GF-D8 (cell line): ENCODE measurements at regions not wholly inside any gene's neighbourhood (a gene's known extent, or its start where the extent isn't known, plus 50 kb on each side); places are given as distances from the start of the nearest gene placed in this dataset.
"Not testable (repeated sequence)": the region's sequence is repeated elsewhere in the genome, so short reads cannot be mapped to it uniquely, and the experiment has no call there.

Experiments
- DNase-seq: peaks from one replicate; lab custom pipeline; 2025; lab: John Stamatoyannopoulos, UW

DNA sequence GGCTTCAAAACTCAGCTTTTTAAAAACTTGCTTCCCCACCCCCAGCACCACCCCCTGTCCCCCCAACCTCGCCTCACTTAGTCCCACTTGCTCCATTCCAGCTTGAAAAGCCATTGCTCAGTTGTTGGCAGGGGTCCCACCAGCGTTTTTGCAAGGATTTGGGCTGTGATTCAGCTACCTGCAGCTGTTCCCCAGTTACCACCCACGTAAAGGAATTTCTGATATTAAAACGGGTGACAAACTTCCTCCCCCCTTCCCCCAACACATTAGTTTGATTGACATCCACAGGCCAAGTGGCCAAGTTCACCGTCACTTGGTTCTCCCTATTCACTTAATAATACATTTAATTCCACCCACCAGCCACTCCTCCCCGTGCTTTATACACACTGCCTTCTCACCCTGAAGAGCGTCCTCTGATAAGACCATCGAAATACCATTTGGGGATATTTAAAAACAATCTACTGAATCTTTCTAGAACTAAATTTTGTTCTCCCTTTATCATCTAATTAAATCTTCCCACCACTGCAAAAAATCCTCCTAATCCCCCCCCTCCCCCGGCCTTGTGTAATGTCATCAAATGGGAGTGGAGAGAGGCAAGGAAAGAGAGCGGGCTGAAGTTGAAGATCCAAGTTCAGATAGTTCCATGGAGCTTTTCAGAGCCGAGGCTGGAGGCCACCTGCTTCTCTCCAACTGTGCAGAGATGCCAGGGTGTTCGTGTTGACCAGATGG lies 55.1 kb downstream of the SOX9 start:
- DNase-seq: no peak

GRCh38 chr17:72176516-72176851 lies 55.7 kb downstream of the SOX9 start:
- no peak for DNase-seq

DNA sequence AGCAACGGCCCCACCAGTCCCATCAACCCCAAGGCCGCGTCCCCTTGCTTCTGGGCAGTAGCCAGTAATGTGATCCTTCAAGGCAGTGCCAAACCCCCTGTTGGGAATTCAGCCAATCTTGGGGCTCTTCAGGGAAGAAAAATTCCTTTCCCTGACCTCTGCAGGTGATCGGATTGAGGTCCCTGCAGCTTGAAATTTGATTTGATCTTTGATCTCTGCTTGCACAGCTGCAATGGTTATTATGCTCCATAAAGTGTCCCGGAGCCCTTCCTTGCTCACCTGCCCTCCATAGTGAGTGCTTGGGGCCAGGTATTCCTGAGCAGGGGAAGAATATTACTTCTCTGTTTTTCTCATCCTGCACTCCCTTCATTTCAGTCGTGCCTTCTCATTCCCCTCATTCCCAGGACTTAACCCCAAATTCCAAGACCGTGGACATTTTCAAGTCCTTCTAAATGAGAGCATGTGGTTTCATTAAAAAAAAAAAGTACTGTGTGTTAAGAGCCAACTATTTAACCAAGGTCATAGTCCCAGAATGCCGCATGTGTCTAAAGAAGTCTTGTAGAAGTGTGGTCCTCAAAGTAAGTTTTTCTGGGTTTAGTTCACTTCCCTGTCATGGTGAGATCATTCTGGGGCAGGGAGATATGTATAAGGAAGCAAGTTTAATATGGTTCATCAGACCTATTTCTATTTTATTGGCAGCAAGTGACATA lies 56.3 kb downstream of the SOX9 start:
- DNase-seq: no peak

GRCh38 chr17:72177738-72178137 lies 56.9 kb downstream of the SOX9 start:
- no peak for DNase-seq

- DNase-seq: no peak
Observed at GRCh38 chr17:72182371-72182873, 61.6 kb downstream of the SOX9 start.

GRCh38 chr17:72183194-72183685 lies 62.4 kb downstream of the SOX9 start:
- no peak for DNase-seq

GRCh38 chr17:72184805-72185204 lies 64.0 kb downstream of the SOX9 start:
- no peak for DNase-seq

DNA sequence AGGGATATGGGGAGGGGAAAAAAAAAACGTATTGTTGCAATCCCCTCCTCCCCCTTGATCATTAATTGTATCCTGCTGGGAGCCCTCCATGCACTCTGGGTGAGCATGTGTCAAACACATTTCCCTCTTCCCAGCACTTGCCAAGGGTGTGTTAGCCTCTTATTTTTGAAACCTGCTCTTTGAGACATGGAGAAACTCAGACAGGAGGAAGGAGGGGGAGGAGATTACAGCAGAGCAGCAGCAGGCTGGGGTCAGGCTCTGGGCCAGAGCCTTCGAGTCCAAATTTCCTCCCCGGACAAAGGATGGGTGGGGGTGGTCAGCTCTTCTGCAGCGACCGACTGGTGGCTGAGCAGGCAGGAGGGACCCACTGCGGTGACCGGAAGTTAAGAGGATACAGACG lies 64.7 kb downstream of the SOX9 start:
- no peak for DNase-seq

DNA sequence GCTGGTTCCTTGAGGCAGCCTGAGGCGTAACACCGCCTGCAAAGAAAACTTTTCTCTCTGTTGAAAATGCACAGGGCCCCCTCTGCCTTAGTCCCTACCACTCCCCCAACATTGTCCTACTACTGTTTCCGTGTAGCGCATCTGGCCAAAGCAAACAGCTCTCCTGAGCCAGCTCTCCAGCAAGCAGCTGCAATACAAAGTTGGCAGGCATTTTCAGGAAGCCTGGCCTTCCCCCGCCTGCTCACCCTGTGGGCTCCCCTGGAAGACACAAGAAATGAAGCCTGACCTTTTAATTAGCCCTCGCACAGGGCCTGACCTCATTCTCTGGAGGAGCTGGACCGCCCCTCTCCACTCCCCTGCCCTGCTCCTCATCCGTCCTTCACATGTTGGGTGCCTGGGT lies 66.7 kb downstream of the SOX9 start:
- DNase-seq: no peak

- DNase-seq: no peak
Observed at GRCh38 chr17:72188801-72189200, 68.0 kb downstream of the SOX9 start.

DNA sequence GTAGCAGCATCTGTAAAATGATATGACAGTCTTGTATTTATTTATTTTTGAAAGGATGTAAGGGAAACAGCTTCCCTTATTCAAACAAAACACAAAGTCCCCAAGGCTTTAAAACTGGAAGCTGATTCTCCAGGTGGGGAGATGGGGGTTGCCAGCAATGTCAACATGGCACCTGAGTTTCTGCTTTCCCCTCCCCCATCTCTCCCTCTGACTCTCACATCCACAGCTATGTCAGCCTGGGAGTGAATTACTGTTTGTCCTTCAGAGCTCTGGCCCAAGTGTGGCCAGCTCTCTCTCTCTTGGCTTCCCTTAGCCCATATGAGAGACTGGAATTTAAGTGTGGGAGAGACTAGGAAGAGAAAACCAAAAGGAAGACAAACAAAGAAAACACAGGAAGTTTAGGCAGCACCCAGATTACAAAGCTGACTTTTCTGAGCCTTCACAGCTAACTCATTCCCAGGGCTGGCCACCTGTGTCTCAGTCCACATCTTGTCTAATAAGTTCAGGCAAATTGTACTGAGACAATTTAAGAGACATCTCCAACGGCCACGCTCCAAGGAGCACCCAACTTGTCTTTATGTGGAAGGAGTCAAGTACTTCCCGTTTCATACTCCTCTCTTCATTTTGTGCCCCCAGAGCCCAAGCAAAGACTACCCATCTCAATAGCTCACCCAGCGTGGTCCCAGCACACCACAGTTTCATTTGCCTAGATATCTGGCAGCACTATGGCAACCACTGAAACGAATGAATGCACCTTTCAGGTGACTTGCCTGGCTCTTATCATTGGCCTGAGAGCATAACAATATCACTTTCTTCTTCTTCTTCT lies 69.2 kb downstream of the SOX9 start:
- no peak for DNase-seq

GRCh38 chr17:72191356-72191755 lies 70.5 kb downstream of the SOX9 start:
- DNase-seq: no peak

- DNase-seq: no peak
Observed at GRCh38 chr17:72191921-72192799, 71.3 kb downstream of the SOX9 start.

- no peak for DNase-seq
Observed at GRCh38 chr17:72192800-72193192, 72.0 kb downstream of the SOX9 start.

GRCh38 chr17:72193391-72194106 lies 72.7 kb downstream of the SOX9 start:
- DNase-seq: no peak

- DNase-seq: not testable (repeated sequence)
Observed at GRCh38 chr17:72194107-72194440, 73.3 kb downstream of the SOX9 start.

DNA sequence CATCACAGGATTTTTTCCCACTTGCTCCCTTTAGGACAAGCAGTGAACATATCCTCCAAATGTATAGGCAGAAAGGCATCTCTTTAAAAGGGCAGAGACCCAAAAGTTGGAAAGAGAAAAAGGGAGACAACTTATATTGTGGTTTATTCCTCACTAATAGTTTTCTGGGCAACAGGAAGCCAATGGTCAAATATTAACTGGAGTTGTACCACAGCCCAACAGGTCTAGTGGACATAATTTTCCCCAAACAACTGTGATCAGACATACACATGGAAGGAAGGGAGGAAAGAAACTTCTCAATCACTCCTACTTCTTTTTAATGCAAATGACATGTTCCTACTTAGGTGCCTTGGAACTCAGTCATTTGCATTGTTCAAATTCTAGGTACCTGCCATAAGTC lies 78.4 kb downstream of the SOX9 start:
- no peak for DNase-seq

GRCh38 chr17:72204742-72205141 lies 83.9 kb downstream of the SOX9 start:
- DNase-seq: no peak

GRCh38 chr17:72205357-72205756 lies 84.5 kb downstream of the SOX9 start:
- no peak for DNase-seq

GRCh38 chr17:72205822-72206221 lies 85.0 kb downstream of the SOX9 start:
- DNase-seq: no peak

GRCh38 chr17:72206376-72206775 lies 85.6 kb downstream of the SOX9 start:
- DNase-seq: no peak
